Epithelial cell of esophagus (primary cell): ENCODE measurements at regions not wholly inside any gene's neighbourhood (a gene's known extent, or its start where the extent isn't known, plus 50 kb on each side); places are given as distances from the start of the nearest gene placed in this dataset.

Experiments
- DNase-seq: peaks from one replicate; pipeline ENCODE4 v3.0.0; 2010; ENCODE audit warnings: low read depth
- H3K4me3 ChIP-seq: 2 replicates; pipeline ENCODE4 v1.5.1; 2011; ENCODE audit warnings: mild to moderate bottlenecking, low read length, control low read depth
- TF ChIP-seq, protein P1 (sequence below): IDR thresholded peaks from 2 replicates; pipeline ENCODE4 v1.5.1; 2011; ENCODE audit warnings: low read depth, mild to moderate bottlenecking, low read length, control low read depth, inconsistent platforms; ENCODE audit not compliant: insufficient read depth; ENCODE audit errors: missing control alignments

DNA sequence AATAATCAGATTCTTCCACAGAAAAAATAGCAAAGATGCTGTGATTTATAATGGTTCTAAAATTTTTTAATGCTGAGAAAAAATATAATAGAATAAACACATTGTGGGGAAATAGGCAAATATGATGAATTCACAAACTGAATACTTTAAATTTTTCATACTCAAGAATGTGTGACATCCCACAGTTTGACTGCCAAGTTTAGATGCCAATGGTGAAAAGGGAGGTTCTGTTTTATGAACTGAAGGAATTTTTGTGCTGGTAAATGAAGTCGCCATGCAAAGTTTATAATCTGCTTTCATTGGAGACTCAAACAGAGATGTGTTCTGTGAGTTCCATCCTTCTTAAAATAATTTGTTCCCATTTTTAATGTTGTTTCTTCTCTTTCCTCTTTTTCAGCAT is 367.5 kb upstream of the ADAMTS16 start:
- TF ChIP-seq, protein P1, sequence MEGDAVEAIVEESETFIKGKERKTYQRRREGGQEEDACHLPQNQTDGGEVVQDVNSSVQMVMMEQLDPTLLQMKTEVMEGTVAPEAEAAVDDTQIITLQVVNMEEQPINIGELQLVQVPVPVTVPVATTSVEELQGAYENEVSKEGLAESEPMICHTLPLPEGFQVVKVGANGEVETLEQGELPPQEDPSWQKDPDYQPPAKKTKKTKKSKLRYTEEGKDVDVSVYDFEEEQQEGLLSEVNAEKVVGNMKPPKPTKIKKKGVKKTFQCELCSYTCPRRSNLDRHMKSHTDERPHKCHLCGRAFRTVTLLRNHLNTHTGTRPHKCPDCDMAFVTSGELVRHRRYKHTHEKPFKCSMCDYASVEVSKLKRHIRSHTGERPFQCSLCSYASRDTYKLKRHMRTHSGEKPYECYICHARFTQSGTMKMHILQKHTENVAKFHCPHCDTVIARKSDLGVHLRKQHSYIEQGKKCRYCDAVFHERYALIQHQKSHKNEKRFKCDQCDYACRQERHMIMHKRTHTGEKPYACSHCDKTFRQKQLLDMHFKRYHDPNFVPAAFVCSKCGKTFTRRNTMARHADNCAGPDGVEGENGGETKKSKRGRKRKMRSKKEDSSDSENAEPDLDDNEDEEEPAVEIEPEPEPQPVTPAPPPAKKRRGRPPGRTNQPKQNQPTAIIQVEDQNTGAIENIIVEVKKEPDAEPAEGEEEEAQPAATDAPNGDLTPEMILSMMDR, result no peak
- no peak for DNase-seq
- no peak overlapping the region for H3K4me3 ChIP-seq

DNA sequence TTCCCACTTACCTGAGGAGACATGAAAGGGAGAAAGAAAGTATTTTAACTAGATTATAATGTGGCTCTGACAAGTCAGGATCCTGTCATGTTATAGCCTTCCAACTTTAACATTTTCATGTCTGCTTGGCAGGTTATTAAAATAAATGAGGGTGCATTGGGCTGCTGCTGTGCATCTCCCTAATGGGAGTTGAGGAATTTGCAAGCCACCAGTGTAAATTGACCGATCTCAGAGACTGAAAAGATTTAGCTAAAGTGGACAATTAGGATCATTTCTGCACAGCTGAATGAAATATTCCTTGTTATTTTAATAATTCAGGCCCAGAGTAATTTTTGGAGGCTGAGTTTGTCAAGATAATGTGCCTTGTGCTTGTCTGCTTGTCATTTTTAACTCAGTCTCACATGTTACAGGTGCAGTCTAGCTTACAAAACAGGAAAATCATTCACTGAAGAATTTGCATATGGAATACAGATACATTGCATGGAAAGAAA is 366.3 kb upstream of the ADAMTS16 start:
- H3K4me3 ChIP-seq, result no peak overlapping the region
- TF ChIP-seq, protein P1, result no peak
- DNase-seq, result no peak

DNA sequence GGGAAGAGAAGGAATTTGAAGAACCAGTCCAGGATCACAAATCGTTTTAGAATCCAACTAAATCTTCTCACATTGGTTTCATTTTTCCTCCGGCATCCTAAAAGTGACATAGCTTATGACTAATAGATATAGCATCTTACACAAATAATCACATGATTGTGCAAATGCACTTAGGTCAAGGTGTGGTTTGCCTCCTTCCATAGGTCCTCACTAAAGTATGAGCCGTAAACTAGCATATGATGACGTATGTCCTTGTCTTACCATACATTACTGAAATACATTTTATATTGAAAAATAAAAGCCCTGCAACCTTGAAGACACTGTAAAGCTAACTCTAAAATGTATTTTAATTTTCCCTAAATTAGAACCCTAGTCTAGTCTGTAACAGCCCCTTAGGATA is 362.7 kb upstream of the ADAMTS16 start:
- no peak for DNase-seq
- TF ChIP-seq, protein P1, result no peak
- H3K4me3 ChIP-seq, result no peak overlapping the region

DNA sequence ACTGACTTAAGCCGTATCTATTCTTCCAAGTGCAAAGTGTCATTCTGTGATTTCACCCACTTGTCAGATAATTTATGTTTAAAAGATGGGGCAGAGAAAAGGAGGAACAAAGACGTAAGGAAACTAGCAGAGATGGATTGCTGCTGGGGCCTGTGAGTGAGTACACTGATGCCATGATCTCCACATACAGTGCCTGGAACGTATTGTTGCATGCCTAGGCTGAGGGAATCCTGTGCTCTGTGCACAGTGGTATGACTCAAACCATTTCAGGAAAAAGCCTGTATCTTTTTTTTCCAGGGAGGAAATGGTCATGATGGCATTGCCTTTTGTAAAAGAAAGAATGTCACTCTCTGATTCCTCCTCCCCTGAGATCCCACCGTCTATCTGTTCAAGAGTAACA is 359.5 kb upstream of the ADAMTS16 start:
- TF ChIP-seq, protein P1, result no peak
- DNase-seq, result no peak
- H3K4me3 ChIP-seq, result no peak overlapping the region

DNA sequence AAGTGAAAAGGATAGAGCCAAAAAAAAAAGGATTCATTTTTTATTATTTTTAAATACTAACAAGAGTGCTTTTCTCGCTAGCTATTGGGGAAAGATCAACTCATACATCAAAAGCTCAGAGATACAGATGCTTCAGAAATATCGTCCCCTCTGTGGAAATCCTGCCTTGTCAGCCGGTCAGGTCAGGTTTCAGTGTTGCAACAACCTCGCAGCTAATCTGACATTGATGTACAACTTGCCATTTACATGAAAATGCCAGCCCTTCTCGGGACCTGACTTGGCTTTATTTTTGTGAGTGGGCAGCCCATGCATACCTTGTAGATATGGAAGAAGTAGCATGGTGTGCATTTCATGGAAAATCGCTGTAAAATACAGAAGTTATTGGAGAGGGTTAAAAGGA is 358.8 kb upstream of the ADAMTS16 start:
- no peak overlapping the region for H3K4me3 ChIP-seq
- TF ChIP-seq, protein P1, result no peak
- no peak for DNase-seq

DNA sequence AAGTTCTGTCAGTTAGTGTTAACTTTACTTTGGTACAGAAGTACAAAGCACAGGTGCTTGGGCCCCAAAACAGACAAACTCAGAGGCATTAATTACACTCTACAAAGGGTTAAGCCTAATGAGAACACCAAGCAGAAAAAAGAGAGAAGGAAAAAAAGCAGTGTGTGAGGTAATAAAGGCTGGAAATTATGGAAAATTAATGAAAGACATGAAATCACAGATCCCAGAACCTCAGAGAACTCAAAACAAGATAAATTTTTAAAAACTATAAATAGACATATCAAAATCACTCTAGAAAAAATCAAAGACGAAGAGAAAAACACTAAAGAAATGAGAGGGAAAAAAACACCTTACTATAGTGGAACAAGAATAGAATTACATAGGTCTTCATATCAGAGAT is 354.2 kb upstream of the ADAMTS16 start:
- H3K4me3 ChIP-seq, result no peak overlapping the region
- no peak for DNase-seq
- TF ChIP-seq, protein P1, result no peak

DNA sequence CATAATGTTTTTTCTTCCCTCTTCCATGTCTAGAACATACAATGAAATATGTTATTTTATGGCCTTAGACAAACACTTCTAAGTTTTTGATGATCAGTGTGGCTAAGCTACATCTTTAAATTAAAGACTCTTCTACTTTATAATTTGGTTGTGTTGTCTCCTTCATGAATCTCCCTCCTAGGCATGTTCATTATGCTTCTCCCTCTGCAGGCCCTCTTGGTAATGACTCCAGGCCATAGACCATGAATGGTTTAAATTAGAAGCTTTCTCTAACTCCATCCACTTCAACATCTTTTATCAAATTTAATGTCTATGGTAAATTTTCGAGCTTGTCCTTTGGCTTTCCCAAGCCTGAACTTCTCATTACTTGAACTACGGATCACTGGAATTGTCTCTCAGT is 342.7 kb upstream of the ADAMTS16 start:
- TF ChIP-seq, protein P1, result no peak
- no peak for DNase-seq
- no peak overlapping the region for H3K4me3 ChIP-seq
